Gastrocnemius medialis (tissue), 4 donors: ENCODE measurements at regions not wholly inside any gene's neighbourhood (a gene's known extent, or its start where the extent isn't known, plus 50 kb on each side); places are given as distances from the start of the nearest gene placed in this dataset.

Experiments
- ATAC-seq, 2 donors: fragments of 150-250 bp; one replicate each; pipeline ENCODE4 v1.9.1; 2016
- DNase-seq, 2 donors: peaks; one replicate each; pipeline ENCODE4 v3.0.0-alpha.2; 2019
- H3K27ac ChIP-seq, 4 donors: fragments of 200-600 bp; sonication (generic); 1 replicate in 1 of 4; 2 replicates in 3 of 4; pipeline ENCODE4 v1.5.1; 2016 to 2018; ENCODE audit warnings: mild to moderate bottlenecking in 2 of 4, moderate library complexity in 1 of 4
- H3K27me3 ChIP-seq, 3 donors: fragments of 200-600 bp; sonication (generic) in 2 of 3; 1 replicate in 1 of 3; 2 replicates in 2 of 3; pipeline versions ENCODE4 v1.5.1 to v1.6.0; 2016 to 2019; ENCODE audit warnings: mild to moderate bottlenecking in 1 of 3, moderate library complexity in 1 of 3
- H3K36me3 ChIP-seq, 2 donors: fragments of 200-600 bp; sonication (generic) in 1 of 2; one replicate each; pipeline ENCODE4 v1.5.1; 2017 to 2018
- H3K4me1 ChIP-seq, 2 donors: fragments of 200-600 bp; sonication (generic) in 1 of 2; one replicate each; pipeline ENCODE4 v1.5.1; 2016 to 2017; ENCODE audit warnings: mild to moderate bottlenecking in 2 of 2
- H3K4me3 ChIP-seq, 4 donors: fragments of 200-600 bp; sonication (generic) in 3 of 4; 1 replicate in 1 of 4; 2 replicates in 3 of 4; pipeline ENCODE4 v1.5.1; 2016 to 2019; ENCODE audit warnings: mild to moderate bottlenecking in 2 of 4
- H3K9me3 ChIP-seq, 3 donors: fragments of 200-600 bp; sonication (generic) in 2 of 3; 1 replicate in 1 of 3; 2 replicates in 2 of 3; pipeline ENCODE4 v1.5.1; 2016 to 2019
- CTCF ChIP-seq, 5 experiments: fragments of 450-650 bp in 3 of 5; fragments of 200-600 bp in 2 of 5; sonication (generic) in 2 of 5; IDR thresholded peaks in 4 of 5; conservative IDR thresholded peaks in 1 of 5; 1 replicate in 4 of 5; 2 replicates in 1 of 5; pipeline ENCODE4 v1.5.1; 2016 to 2019; ENCODE audit warnings: antibody characterized with exemption in 5 of 5, mild to moderate bottlenecking in 3 of 5, moderate library complexity in 3 of 5
- POLR2A ChIP-seq, 2 donors: fragments of 450-650 bp; IDR thresholded peaks; one replicate each; pipeline ENCODE4 v1.6.1; 2017; ENCODE audit warnings: antibody characterized with exemption in 2 of 2, mild to moderate bottlenecking in 2 of 2, moderate library complexity in 2 of 2
- in situ Hi-C, 4 donors: fragments of 200-750 bp; cut with MboI; loops; one replicate each; pipeline versions ENCODE4 v1.15.0 to v1.8.0; 2017; ENCODE audit warnings: low sequenced_read_pairs in 4 of 4
- intact Hi-C: fragments of 100-400 bp; cut with DNase I; formaldehyde crosslinking; loops from one replicate; pipeline ENCODE4 v1.15.1; 2023; ENCODE audit warnings: low total_unique reads

DNA sequence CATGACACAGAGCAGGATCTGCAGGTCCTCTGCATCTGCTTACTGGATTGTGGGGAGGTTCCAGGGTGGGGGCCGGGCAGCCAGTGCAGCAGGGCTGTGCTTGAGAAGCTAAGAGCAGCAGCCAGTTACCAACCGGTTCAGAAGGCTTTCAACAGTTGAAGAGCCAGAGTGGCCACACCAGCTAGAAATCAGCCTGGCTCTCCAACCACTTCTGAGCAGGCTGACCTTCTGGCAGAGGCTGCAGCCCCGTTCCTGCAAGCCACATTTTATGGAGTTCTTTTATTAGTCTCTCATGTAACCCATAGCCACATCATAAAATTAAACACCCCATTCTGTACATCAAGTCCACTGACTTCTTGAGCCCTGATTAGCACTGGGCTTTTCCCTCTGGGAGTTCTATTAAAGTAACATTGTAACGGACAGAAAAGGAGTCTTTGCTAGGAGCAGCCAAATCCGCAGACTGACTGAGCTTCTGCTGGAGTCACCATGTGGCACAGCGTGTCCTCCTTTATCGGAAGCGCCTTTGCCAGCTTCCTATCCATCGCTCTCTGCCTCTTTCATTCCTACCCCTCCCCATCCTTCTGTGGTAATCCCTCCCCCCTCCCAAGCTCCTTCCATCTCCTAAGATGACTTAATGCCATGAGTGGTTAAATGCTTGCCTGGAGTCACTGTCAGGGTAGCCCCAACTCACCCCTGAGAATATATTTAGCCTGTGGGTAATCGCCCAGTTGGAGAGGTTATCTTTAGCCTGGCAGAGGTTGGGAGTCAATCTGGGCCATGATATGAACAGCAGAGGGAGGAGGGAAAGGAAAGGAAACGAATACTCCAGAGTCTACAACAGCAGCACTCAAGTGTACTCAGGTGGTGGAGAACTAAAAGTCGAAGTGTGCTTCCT, 138.5 kb upstream of the HES1 start:
- Histone ChIP-seq H3K36me3 (no peaks in the 10 kb centered on the region), H3K27me3 (no peaks in the 10 kb centered on the region), H3K4me1 (peaks cover 39 to 46% of the 10 kb centered on the region in 2 donors), H3K9me3 (no peaks in the 10 kb centered on the region), H3K4me3 (no peak overlapping the region), H3K27ac (peak overlapping the region; percentile 85 to 90 (median 86))
- DNase-seq: peak; percentile 65 to 84
- TF ChIP-seq POLR2A (IDR thresholded peaks at IDR 0.05) (no peak), CTCF (IDR thresholded peaks at IDR 0.05 in 4 of 5, conservative IDR thresholded peaks at IDR 0.05 in 1 of 5) (no peak)
- intact Hi-C loops (loop anchor here (1.0 to 5.0 kb wide), 2 partner anchors 137 to 325 kb away; no protein-coding TSS in a partner anchor), in situ Hi-C loops (loop anchor here in 2 of 4 donors (25.0 kb wide), 2 partner anchors 140 to 210 kb away; partner anchors contain the start of gene HES1 (in 1 of the 2))
- peak; percentile 87 for ATAC-seq

DNA sequence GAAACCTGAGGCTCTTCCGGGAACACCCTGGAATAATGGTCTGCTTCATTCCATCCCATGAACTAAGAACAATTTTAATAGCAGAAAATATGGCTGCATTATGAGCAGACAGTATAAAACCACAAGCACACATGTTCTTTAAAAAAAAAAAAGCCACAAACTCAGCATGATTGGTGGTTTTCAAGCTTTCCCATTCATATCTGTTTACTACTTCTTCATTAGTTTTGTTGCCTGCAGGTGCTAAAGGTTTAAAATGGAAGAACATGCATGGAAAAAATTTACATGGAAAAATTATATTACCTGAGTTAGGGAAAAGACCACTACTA, 137.9 kb upstream of the HES1 start:
- Histone ChIP-seq H3K4me3 (no peak overlapping the region), H3K9me3 (no peaks in the 10 kb centered on the region), H3K4me1 (peaks cover 39 to 50% of the 10 kb centered on the region in 2 donors), H3K27ac (peak overlapping the region; percentile 85 to 90 (median 86)), H3K36me3 (no peaks in the 10 kb centered on the region), H3K27me3 (no peaks in the 10 kb centered on the region)
- TF ChIP-seq POLR2A (IDR thresholded peaks at IDR 0.05) (no peak), CTCF (IDR thresholded peaks at IDR 0.05 in 4 of 5, conservative IDR thresholded peaks at IDR 0.05 in 1 of 5) (no peak)
- intact Hi-C loops: loop anchor here (5.0 kb wide), 1 partner anchor 324 kb away; no protein-coding TSS in a partner anchor
- ATAC-seq (no peak), DNase-seq (no peak)
- in situ Hi-C loops: loop anchor here in 2 of 4 donors (25.0 kb wide), 2 partner anchors 139 to 211 kb away; partner anchors contain the start of gene HES1 (in 1 of the 2)

DNA sequence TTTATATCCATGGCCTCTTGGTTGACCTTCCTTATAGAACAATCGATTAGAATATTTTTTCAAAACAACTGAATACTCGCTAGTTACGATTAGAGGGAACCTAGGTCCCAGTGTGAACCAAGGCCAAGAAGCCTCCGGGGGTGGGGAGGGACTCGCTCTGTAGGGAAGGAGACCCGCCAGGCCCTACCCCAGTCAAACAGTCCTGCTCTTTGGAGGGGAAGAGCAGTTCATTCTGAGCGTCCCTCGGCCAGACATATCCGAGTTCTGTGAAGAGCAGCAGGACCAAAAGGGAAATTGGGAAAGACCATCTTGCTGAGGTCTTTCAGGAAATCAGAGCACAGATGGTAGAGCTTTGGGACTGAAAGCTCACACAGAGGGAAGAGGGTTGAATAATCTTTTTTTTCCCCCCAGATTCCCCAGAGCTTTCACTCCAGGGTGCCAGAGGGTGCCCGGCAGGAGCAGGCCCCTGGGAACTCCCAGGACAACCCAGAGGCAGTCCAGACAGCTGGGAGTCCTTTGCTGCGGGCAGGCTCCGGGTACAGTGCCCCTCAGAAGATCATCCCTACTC, 137.2 kb upstream of the HES1 start:
- H3K27me3 ChIP-seq: no peaks in the 10 kb centered on the region
- H3K4me3 ChIP-seq: no peak overlapping the region
- intact Hi-C loops: loop anchor here (5.0 kb wide), 1 partner anchor 324 kb away; no protein-coding TSS in a partner anchor
- H3K36me3 ChIP-seq: no peaks in the 10 kb centered on the region
- peaks cover 44 to 54% of the 10 kb centered on the region in 2 donors for H3K4me1 ChIP-seq
- TF ChIP-seq POLR2A (IDR thresholded peaks at IDR 0.05): no peak
- TF ChIP-seq CTCF (IDR thresholded peaks at IDR 0.05 in 4 of 5, conservative IDR thresholded peaks at IDR 0.05 in 1 of 5): no peak
- in situ Hi-C loops: loop anchor here in 2 of 4 donors (25.0 kb wide), 2 partner anchors 139 to 211 kb away; partner anchors contain the start of gene HES1 (in 1 of the 2)
- no peaks in the 10 kb centered on the region for H3K9me3 ChIP-seq
- ATAC-seq: no peak
- H3K27ac ChIP-seq: peak overlapping the region; percentile 85 to 90 (median 86)
- DNase-seq: no peak

- H3K36me3 ChIP-seq: no peaks in the 10 kb centered on the region
- H3K27ac ChIP-seq: peak overlapping the region; percentile 85 to 90 (median 86)
- peaks cover 57 to 65% of the 10 kb centered on the region in 2 donors for H3K4me1 ChIP-seq
- in situ Hi-C loops: loop anchor here in 2 of 4 donors (5.0 to 10.0 kb wide), 2 partner anchors 65 to 137 kb away; partner anchors contain the start of gene HES1 (in 1 of the 2)
- no peaks in the 10 kb centered on the region for H3K27me3 ChIP-seq
- no peaks in the 10 kb centered on the region for H3K9me3 ChIP-seq
- no peak for TF ChIP-seq POLR2A (IDR thresholded peaks at IDR 0.05)
- TF ChIP-seq CTCF (IDR thresholded peaks at IDR 0.05 in 4 of 5, conservative IDR thresholded peaks at IDR 0.05 in 1 of 5): no peak
- ATAC-seq (peak; percentile 41 to 45), DNase-seq (peak; percentile 73 to 90)
- H3K4me3 ChIP-seq: no peak overlapping the region
- intact Hi-C loops: no loop called here
Measured at GRCh38 chr3:194000100-194000499, 135.8 kb upstream of the HES1 start.
